ENCODE measurements at regions not wholly inside any gene's neighbourhood (a gene's known extent, or its start where the extent isn't known, plus 50 kb on each side); places are given as distances from the start of the nearest gene placed in this dataset.

DNA sequence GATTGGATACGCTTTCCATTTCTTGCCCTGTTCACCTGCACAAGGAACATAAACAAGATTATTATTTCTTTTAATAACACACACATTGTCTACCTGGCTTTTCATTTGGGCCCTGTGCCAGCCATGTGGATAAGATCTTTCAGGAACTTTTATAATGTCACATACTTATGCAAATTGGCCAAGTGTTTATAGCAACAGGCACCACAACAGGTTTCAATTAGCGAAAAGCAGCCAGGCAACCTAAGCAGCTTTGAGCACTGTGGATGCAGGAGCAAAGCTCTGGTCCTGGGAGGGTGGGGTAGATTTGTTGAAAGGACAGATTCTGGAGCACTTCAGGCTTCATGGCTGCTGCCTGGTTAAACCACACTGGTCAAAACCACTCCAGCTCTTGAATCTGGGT lies 217.4 kb downstream of the BARX2 start:
- Histone ChIP-seq H3K27me3 (ENCODE audit: control insufficient read depth in 1 of 2, insufficient read depth in 2 of 2, low read length in 2 of 2) (peaks cover 0 to 9% of the 10 kb centered on the region in 2 experiments), H3K36me3 (ENCODE audit: insufficient read depth, low read length) (no peaks in the 10 kb centered on the region), H3K4me3 (ENCODE audit: low read length) (no peak overlapping the region), H3K9me3 (ENCODE audit: control insufficient read depth in 1 of 2, insufficient read depth in 1 of 2, low read length in 2 of 2) (peaks cover 0 to 9% of the 10 kb centered on the region in 2 experiments), H3K27ac (ENCODE audit: low read depth in 1 of 2, low read length in 2 of 2) (no peak overlapping the region), H3K4me1 (ENCODE audit: insufficient read depth, low read length) (no peaks in the 10 kb centered on the region)
- CTCF ChIA-PET, result no interaction called here
- H3K4me1 Mint-ChIP-seq (ENCODE audit: low read depth), result no peaks in the 10 kb centered on the region
- no peak overlapping the region for H3K4me3 Mint-ChIP-seq
- H3K27ac Mint-ChIP-seq, result no peak overlapping the region
- no peaks in the 10 kb centered on the region for H3K9me3 Mint-ChIP-seq
- no peak for DNase-seq
- H3K27me3 Mint-ChIP-seq, result peaks cover 25% of the 10 kb centered on the region
- POLR2A ChIA-PET, result no interaction called here
- ATAC-seq (ENCODE audit: poor library complexity), result no peak
- H3K36me3 Mint-ChIP-seq (ENCODE audit: low read depth), result no peaks in the 10 kb centered on the region
- intact Hi-C loops (cut with DNase I, micrococcal nuclease), result no loop called here
- TF ChIP-seq CTCF (IDR thresholded peaks at IDR 0.05), result no peak

GRCh38 chr11:129595038-129595962 lies 219.7 kb downstream of the BARX2 start:
- Mint-ChIP-seq H3K27me3 (peaks cover 24% of the 10 kb centered on the region), H3K4me1 (ENCODE audit: low read depth) (no peaks in the 10 kb centered on the region), H3K4me3 (no peak overlapping the region), H3K27ac (no peak overlapping the region), H3K9me3 (peaks cover 2% of the 10 kb centered on the region), H3K36me3 (ENCODE audit: low read depth) (no peaks in the 10 kb centered on the region)
- ChIA-PET POLR2A (no interaction called here), CTCF (no interaction called here)
- H3K9me3 ChIP-seq (ENCODE audit: control insufficient read depth in 1 of 2, insufficient read depth in 1 of 2, low read length in 2 of 2), result peaks cover 0 to 16% of the 10 kb centered on the region in 2 experiments
- ATAC-seq (ENCODE audit: poor library complexity), result no peak
- intact Hi-C loops (cut with DNase I, micrococcal nuclease), result no loop called here
- H3K4me1 ChIP-seq (ENCODE audit: insufficient read depth, low read length), result no peaks in the 10 kb centered on the region
- TF ChIP-seq CTCF (IDR thresholded peaks at IDR 0.05), result no peak
- H3K36me3 ChIP-seq (ENCODE audit: insufficient read depth, low read length), result no peaks in the 10 kb centered on the region
- H3K4me3 ChIP-seq (ENCODE audit: low read length), result no peak overlapping the region
- peaks cover 0 to 9% of the 10 kb centered on the region in 2 experiments for H3K27me3 ChIP-seq (ENCODE audit: control insufficient read depth in 1 of 2, insufficient read depth in 2 of 2, low read length in 2 of 2)
- no peak overlapping the region for H3K27ac ChIP-seq (ENCODE audit: low read depth in 1 of 2, low read length in 2 of 2)
- DNase-seq, result no peak

DNA sequence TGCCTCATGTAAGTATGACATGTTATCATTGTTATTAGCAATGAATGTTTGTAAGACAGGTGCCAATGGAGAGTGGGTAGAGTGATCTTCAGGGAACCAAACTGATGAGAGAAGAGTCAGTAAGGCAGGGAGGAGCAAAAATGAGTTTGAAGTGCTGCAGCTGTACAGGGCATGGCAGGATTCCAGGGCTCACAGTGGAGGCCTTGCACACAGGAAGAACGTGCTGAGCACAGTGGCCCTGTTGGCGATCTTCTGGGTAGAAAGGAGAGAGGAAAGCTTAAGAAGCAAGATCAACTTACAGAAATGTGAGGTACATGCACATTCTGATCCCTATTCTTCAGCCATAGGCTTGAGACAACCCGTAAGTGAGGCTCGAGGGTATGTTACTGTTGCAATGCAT lies 219.3 kb upstream of the TMEM45B start:
- intact Hi-C loops (cut with DNase I, micrococcal nuclease), result no loop called here
- H3K36me3 Mint-ChIP-seq (ENCODE audit: low read depth), result no peaks in the 10 kb centered on the region
- H3K27ac Mint-ChIP-seq, result no peak overlapping the region
- no peak overlapping the region for H3K4me3 Mint-ChIP-seq
- peaks cover 0 to 16% of the 10 kb centered on the region in 2 experiments for H3K9me3 ChIP-seq (ENCODE audit: control insufficient read depth in 1 of 2, insufficient read depth in 1 of 2, low read length in 2 of 2)
- H3K4me1 ChIP-seq (ENCODE audit: insufficient read depth, low read length), result no peaks in the 10 kb centered on the region
- H3K27me3 Mint-ChIP-seq, result peaks cover 24% of the 10 kb centered on the region
- ATAC-seq (ENCODE audit: poor library complexity) (no peak), DNase-seq (no peak)
- H3K9me3 Mint-ChIP-seq, result peaks cover 2% of the 10 kb centered on the region
- ChIA-PET POLR2A (no interaction called here), CTCF (no interaction called here)
- no peaks in the 10 kb centered on the region for H3K4me1 Mint-ChIP-seq (ENCODE audit: low read depth)
- H3K27me3 ChIP-seq (ENCODE audit: control insufficient read depth in 1 of 2, insufficient read depth in 2 of 2, low read length in 2 of 2), result peaks cover 0 to 9% of the 10 kb centered on the region in 2 experiments
- no peaks in the 10 kb centered on the region for H3K36me3 ChIP-seq (ENCODE audit: insufficient read depth, low read length)
- TF ChIP-seq CTCF (IDR thresholded peaks at IDR 0.05), result no peak
- H3K27ac ChIP-seq (ENCODE audit: low read depth in 1 of 2, low read length in 2 of 2), result no peak overlapping the region
- no peak overlapping the region for H3K4me3 ChIP-seq (ENCODE audit: low read length)

Data from CD4-positive, alpha-beta T cell (primary cell).